DMS 273 treated with DMSO at 0.1 percent for 48 hours (cell line): ENCODE measurements at regions not wholly inside any gene's neighbourhood (a gene's known extent, or its start where the extent isn't known, plus 50 kb on each side); places are given as distances from the start of the nearest gene placed in this dataset.

Experiments
- DNase-seq: peaks from one replicate; lab custom pipeline; 2025; lab: John Stamatoyannopoulos, UW

- no peak for DNase-seq
Observed at GRCh38 chr2:145265244-145265643, 745.3 kb upstream of the ZEB2 start.

GRCh38 chr2:145260674-145261073, 740.8 kb upstream of the ZEB2 start:
- DNase-seq: no peak

- DNase-seq: no peak
Observed at GRCh38 chr2:145260081-145260480, 740.2 kb upstream of the ZEB2 start.

GRCh38 chr2:145258903-145259579, 739.1 kb upstream of the ZEB2 start:
- DNase-seq: no peak

DNA sequence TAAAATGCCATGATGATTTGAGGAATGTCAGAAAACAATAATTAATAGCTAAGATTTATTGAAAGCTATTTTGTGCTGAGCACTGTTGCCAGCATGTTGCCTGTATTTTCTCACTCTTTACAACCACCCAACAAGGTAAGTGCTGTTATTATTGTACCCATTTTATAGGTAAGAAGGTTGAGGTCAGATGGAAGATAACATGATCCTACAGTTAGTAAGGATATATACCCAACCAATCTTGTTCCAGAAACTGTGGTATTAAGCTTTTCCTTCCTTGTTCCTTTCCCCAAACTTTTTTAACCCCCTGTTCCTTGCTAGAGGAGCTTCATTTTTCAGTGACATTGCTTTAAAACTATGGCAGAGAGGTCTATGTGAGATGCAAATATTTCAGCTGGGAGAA, 738.0 kb upstream of the ZEB2 start:
- DNase-seq: no peak

DNA sequence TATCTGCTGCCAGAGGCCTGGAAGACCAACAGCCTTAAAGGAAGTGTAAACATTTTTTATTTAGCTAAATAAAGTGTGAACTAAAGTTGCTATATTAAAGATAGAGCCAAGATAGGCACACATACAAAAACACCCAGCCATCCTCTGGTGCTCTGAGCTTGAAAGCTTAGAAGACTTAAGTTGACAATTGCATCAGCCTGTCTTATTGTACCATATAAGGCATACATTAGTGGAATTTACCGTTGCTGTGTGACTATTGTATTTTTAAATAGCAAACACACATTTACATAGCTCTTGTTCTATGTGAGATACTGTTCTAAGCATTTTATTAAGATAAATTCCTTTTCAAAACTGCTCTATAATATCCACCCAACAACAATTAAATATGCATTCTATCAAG, 736.6 kb upstream of the ZEB2 start:
- no peak for DNase-seq

DNA sequence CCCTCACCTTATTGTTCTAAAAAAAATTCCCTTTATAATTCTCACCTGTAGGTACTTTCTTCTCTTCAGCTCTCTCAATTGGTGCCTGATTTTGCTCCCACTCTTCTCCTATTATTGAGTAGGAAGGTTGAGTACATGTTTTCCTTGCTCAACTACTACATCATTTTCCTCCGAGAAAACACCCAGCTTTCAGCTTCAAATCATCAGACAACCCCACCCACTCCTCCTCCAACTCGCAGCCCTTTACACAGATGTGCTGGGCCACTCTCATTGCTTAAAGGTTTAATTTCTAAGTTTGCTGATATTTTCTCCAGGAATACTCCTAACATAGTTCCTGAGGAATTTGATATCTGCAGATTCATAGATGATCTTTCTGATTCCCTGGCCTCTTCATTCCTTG, 734.4 kb upstream of the ZEB2 start:
- no peak for DNase-seq

DNA sequence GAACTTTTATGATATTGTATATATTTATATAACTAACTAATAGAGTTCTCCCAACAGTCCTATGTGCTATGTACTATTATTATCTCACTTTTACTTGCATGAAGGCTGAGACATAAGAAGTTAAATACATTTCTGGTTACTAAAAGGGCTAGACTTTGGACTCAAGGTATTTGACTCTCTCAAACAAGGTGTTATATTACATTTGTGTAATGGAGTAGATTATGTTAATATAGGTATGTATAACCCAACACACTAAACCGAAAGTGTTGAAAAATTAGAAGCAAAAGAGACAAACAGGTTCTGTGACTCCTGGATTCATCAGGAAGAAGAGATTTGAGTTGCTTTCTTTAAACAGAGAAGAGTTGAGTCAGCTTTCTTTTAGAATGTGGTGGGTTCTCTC, 733.6 kb upstream of the ZEB2 start:
- DNase-seq: no peak

- DNase-seq: peak; percentile 69
Observed at GRCh38 chr2:145245268-145245870, 725.5 kb upstream of the ZEB2 start.

DNA sequence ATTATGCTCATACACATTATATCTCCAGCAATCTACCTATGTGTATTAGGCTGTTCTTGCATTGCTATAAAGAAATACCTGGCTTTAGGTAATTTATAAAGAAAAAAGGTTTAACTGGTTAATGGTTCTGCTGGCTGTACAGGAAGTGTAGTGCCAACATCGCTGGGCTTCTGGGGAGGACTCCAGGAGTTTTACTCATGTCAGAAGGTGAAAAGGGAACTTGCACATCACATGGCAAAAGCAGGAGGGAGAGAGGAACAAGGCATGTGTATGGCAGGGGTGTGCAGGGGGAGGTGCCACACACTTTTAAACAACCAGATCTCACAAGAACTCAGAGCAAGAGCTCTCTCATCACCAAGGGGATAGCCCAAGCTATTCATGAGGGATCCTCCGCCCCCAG, 715.4 kb upstream of the ZEB2 start:
- DNase-seq: no peak

DNA sequence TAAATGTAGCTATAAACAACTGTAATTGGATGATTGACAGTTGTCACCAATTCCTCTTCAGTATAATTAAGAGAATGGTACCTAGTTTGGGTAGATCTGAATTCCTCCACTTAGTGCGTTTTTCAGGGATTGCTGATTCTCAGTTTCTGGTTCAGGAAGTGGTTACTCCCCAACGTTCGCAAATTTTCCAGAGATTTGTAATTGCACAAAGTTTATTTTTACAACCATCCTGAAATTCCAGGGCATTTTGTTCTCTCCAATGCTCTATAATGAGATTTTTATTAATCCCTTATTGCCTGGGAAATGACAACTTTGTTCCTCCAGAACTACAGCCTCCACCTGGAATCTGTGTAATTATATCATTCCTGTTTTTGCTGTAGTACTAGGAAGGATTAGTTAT, 710.6 kb upstream of the ZEB2 start:
- no peak for DNase-seq

DNA sequence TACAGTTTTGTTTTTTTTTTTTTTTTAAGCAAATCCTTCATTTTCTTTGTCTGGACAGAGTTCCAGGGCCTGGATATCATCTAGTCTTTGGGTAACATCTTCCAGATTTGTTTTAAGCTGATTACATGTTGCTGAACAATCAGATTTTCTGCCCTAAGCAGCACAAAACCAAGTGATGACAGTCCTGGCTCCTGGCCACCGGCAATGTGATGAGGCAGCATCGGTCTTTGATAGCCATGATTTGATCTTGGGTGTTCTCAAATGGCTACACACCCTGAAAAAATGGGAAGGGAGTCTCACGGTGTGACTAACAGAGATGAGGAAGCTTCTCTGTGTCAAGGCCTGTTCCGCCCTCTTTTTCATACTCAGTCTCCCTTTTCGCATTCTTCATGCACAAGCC, 708.6 kb upstream of the ZEB2 start:
- DNase-seq: no peak

GRCh38 chr2:145226901-145227300, 707.0 kb upstream of the ZEB2 start:
- DNase-seq: no peak

- DNase-seq: no peak
Observed at GRCh38 chr2:145221516-145221915, 701.6 kb upstream of the ZEB2 start.

DNA sequence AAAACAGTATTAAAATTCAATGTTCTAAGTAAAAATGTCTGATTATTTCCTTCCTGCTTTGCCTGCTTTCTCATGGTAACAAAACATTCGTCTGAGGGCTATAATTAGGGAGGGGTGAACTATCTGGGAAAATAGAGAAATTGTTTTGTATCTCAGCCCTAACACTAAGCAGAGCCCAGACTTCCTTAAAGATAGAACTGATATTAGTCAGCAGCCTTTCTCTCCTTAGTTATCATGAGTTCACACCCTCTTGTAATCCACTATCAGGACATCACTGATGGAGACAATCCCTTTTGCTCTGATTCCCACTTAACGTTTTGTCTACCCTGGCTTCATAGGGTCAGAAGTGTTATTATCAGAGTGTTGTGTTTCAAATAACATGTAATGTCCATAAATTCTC, 701.1 kb upstream of the ZEB2 start:
- no peak for DNase-seq

DNA sequence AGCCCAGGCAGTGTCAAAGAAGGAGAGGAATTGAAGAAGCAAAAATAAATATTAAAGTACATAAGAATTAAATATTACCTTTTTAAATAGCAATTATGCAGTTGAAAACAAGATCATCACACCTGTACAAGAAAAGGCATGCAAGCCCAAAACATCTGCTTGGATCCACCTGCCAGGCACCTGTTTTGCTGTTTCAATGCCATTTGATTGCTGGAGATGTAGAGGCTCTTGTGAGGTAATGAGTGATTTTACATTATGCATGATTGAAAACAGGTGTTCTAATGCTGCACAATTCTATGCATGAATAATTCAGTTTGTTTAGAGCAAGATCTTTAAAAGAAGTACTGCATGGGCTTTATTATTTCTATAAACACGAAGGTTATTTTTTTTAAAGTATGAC, 700.6 kb upstream of the ZEB2 start:
- DNase-seq: no peak

DNA sequence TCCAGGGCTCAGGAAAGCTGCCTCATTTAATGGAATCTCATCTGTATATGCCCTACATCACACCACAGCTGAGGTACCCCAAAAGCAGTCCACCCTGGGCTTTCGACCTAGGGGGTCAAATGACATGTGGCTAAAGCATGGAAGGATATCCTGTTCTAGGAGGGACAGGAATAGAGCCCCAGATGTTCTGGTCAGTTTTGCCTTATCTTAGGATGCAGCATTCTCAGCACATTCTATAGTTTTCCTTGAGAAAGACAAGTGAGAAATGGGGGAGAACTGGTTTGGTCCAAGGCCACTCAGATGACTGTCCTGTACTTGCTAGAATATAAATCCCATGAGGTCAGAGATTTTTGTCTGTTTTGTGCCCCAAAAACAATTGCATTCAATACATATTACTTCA, 688.0 kb upstream of the ZEB2 start:
- no peak for DNase-seq

- no peak for DNase-seq
Observed at GRCh38 chr2:145206496-145207281, 686.8 kb upstream of the ZEB2 start.

GRCh38 chr2:145203891-145204290, 684.0 kb upstream of the ZEB2 start:
- DNase-seq: peak; percentile 95

GRCh38 chr2:145199827-145200706, 680.1 kb upstream of the ZEB2 start:
- no peak for DNase-seq

- no peak for DNase-seq
Observed at GRCh38 chr2:145199042-145199441, 679.1 kb upstream of the ZEB2 start.

- DNase-seq: no peak
Observed at GRCh38 chr2:145198555-145198954, 678.6 kb upstream of the ZEB2 start.
